SK-N-SH (cell line): ENCODE measurements at regions not wholly inside any gene's neighbourhood (a gene's known extent, or its start where the extent isn't known, plus 50 kb on each side); places are given as distances from the start of the nearest gene placed in this dataset.

ENCODE experiments used
- CHD2 ChIP-seq: fragments of 150-350 bp; IDR thresholded peaks from 2 replicates; pipeline ENCODE4 v1.6.1; 2018; ENCODE audit warnings: low read length; ENCODE audit not compliant: partially characterized antibody
- EZH2phosphoT487 ChIP-seq: fragments of 200-600 bp; sonication (generic); IDR thresholded peaks from 2 replicates; pipeline ENCODE4 v1.6.1; 2017; ENCODE audit warnings: low read depth, mixed run types, mild to moderate bottlenecking, antibody characterized with exemption, moderate library complexity, borderline replicate concordance
- RXRA ChIP-seq: IDR thresholded peaks from 2 replicates; pipeline ENCODE4 v1.4.0; 2012; ENCODE audit warnings: low read depth, mild to moderate bottlenecking, borderline replicate concordance
- TAF1 ChIP-seq: IDR thresholded peaks from 2 replicates; pipeline ENCODE4 v1.6.1; 2012; ENCODE audit warnings: low read depth, mild to moderate bottlenecking, low read length, moderate library complexity, borderline replicate concordance
- TCF12 ChIP-seq: IDR thresholded peaks from 2 replicates; pipeline ENCODE4 v1.4.0; 2012
- TF ChIP-seq, protein P1 (sequence below): IDR thresholded peaks from 2 replicates; pipeline ENCODE4 v1.6.1; 2012; ENCODE audit warnings: mild to moderate bottlenecking, low read depth, low read length, moderate library complexity
- TF ChIP-seq, protein P2 (sequence below): fragments of 200-600 bp; sonication (generic); IDR thresholded peaks from 2 replicates; pipeline ENCODE4 v1.6.1; 2017; ENCODE audit warnings: antibody characterized with exemption, mild to moderate bottlenecking, moderate library complexity
- TF ChIP-seq, protein P3 (sequence below): IDR thresholded peaks from 2 replicates; pipeline ENCODE4 v1.4.0; 2012; ENCODE audit warnings: low read depth
- TF ChIP-seq, protein P4 (sequence below): IDR thresholded peaks from 2 replicates; pipeline ENCODE4 v1.4.0; 2012; ENCODE audit warnings: low read depth, borderline replicate concordance

DNA sequence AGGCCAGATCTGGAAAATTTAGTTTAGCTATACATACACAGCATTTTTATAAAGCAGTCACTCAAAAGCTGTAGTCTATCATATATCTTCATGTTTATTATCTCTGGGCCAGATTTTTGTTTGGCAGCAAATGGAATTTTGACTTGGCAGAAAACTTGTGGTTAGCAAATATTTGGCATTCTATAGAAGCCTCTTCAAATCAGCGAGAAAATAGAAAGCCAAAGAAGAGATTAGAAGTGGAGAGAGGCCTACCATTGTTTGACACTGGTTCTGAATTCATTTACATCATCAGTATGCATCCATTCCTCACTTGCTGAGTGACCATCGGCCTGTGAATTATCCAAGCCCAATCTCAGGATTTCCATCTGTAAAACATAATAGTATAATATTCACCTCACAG, 1077.6 kb downstream of the GALC start:
- TF ChIP-seq, protein P1, sequence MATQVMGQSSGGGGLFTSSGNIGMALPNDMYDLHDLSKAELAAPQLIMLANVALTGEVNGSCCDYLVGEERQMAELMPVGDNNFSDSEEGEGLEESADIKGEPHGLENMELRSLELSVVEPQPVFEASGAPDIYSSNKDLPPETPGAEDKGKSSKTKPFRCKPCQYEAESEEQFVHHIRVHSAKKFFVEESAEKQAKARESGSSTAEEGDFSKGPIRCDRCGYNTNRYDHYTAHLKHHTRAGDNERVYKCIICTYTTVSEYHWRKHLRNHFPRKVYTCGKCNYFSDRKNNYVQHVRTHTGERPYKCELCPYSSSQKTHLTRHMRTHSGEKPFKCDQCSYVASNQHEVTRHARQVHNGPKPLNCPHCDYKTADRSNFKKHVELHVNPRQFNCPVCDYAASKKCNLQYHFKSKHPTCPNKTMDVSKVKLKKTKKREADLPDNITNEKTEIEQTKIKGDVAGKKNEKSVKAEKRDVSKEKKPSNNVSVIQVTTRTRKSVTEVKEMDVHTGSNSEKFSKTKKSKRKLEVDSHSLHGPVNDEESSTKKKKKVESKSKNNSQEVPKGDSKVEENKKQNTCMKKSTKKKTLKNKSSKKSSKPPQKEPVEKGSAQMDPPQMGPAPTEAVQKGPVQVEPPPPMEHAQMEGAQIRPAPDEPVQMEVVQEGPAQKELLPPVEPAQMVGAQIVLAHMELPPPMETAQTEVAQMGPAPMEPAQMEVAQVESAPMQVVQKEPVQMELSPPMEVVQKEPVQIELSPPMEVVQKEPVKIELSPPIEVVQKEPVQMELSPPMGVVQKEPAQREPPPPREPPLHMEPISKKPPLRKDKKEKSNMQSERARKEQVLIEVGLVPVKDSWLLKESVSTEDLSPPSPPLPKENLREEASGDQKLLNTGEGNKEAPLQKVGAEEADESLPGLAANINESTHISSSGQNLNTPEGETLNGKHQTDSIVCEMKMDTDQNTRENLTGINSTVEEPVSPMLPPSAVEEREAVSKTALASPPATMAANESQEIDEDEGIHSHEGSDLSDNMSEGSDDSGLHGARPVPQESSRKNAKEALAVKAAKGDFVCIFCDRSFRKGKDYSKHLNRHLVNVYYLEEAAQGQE: no peak
- TF ChIP-seq CHD2 (no peak), TAF1 (no peak), RXRA (no peak), TCF12 (no peak), EZH2phosphoT487 (no peak)
- TF ChIP-seq, protein P2, sequence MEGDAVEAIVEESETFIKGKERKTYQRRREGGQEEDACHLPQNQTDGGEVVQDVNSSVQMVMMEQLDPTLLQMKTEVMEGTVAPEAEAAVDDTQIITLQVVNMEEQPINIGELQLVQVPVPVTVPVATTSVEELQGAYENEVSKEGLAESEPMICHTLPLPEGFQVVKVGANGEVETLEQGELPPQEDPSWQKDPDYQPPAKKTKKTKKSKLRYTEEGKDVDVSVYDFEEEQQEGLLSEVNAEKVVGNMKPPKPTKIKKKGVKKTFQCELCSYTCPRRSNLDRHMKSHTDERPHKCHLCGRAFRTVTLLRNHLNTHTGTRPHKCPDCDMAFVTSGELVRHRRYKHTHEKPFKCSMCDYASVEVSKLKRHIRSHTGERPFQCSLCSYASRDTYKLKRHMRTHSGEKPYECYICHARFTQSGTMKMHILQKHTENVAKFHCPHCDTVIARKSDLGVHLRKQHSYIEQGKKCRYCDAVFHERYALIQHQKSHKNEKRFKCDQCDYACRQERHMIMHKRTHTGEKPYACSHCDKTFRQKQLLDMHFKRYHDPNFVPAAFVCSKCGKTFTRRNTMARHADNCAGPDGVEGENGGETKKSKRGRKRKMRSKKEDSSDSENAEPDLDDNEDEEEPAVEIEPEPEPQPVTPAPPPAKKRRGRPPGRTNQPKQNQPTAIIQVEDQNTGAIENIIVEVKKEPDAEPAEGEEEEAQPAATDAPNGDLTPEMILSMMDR: no peak
- TF ChIP-seq, protein P3, sequence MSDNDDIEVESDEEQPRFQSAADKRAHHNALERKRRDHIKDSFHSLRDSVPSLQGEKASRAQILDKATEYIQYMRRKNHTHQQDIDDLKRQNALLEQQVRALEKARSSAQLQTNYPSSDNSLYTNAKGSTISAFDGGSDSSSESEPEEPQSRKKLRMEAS: no peak
- TF ChIP-seq, protein P4, sequence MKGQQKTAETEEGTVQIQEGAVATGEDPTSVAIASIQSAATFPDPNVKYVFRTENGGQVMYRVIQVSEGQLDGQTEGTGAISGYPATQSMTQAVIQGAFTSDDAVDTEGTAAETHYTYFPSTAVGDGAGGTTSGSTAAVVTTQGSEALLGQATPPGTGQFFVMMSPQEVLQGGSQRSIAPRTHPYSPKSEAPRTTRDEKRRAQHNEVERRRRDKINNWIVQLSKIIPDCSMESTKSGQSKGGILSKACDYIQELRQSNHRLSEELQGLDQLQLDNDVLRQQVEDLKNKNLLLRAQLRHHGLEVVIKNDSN: no peak
